Stimulated activated effector memory CD8-positive, alpha-beta T cell treated with anti-CD3 and anti-CD28 coated beads, Interleukin-12 subunit alpha, Interleukin-12 subunit beta, amount 100 ng/mL, for 72 hours (primary cell): ENCODE measurements at regions not wholly inside any gene's neighbourhood (a gene's known extent, or its start where the extent isn't known, plus 50 kb on each side); places are given as distances from the start of the nearest gene placed in this dataset.
"Not testable (repeated sequence)": the region's sequence is repeated elsewhere in the genome, so short reads cannot be mapped to it uniquely, and the experiment has no call there.

Experiments used
- ATAC-seq: fragments of 150-1000 bp; cut with Tn5 transposase; 2 replicates; pipeline ENCODE4 v1.10.0; 2021
- DNase-seq, 2 donors: peaks; one replicate each; pipeline ENCODE4 v3.0.0; 2021 to 2022; ENCODE audit warnings: low spot score in 2 of 2
- H3K27ac Mint-ChIP-seq: one replicate; pipeline ENCODE4 v1.8.0; 2022; ENCODE audit warnings: mild to moderate bottlenecking, mixed read lengths
- H3K36me3 Mint-ChIP-seq: one replicate; pipeline ENCODE4 v1.8.0; 2022; ENCODE audit warnings: mild to moderate bottlenecking, mixed read lengths
- H3K4me1 Mint-ChIP-seq: one replicate; pipeline ENCODE4 v1.8.0; 2022; ENCODE audit warnings: mixed read lengths
- H3K4me3 Mint-ChIP-seq: one replicate; pipeline ENCODE4 v1.8.0; 2022; ENCODE audit warnings: mild to moderate bottlenecking, mixed read lengths
- H3K9me3 Mint-ChIP-seq: one replicate; pipeline ENCODE4 v1.8.0; 2022; ENCODE audit warnings: mixed read lengths

DNA sequence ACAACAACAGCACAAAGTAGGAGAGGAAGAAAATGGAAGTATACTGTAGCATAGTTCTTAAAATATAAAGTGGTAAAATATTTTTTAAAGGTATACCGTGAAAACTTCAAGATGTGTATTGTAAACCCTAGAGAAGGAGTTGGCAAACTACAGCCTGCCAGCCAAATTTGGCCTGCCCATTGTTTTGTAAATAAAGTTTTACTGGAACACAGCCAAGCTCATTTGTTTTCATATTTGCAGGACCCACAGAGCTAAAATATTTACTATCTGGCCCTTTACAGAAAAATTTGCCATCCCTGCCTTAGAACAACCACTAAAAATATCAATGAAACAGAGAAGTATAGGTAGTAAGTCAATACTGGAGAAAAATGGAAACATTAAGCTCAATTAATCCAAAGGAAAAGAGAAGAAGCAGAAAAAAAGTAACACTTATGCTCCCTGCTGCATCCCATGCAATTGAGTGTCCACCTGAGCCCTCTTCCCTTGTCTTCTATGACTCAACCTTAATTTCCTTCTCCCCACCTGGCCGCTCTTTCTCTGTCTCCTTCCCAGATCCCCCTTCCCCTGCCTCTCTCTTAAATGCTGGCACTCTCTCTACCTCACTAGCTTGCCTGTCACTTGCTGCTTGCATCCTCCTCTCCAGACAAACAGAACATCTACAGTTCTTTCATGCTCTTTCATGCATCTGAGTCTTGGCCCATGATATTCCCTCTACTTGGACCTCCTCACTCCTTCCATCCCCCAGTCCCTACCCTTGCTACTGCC lies 50.6 kb upstream of the FER start:
- ATAC-seq = no peak
- no peaks in the 10 kb centered on the region for H3K9me3 Mint-ChIP-seq
- no peak overlapping the region for H3K4me3 Mint-ChIP-seq
- H3K36me3 Mint-ChIP-seq = no peaks in the 10 kb centered on the region
- no peak for DNase-seq
- H3K27ac Mint-ChIP-seq = no peak overlapping the region
- H3K4me1 Mint-ChIP-seq = no peaks in the 10 kb centered on the region

DNA sequence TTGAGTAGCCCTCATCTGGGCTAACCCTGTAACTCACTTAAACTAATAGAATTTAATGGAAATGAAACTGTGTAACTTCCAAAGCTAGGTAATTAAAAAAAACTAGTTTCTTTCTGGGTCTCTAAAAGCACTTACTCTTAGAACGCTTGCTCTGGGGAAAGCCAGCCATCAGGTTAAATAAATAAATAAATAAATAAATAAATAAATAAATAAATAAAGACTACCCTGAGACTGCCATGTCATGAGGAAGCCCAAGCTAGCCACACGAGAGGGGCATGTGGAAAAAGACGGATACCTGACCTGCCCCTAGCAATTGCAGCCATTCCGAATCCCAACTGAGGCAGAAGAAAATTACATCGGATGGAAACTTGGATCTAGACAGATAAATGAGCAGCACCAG lies 51.3 kb upstream of the FER start:
- no peak for ATAC-seq
- no peak overlapping the region for H3K27ac Mint-ChIP-seq
- no peaks in the 10 kb centered on the region for H3K36me3 Mint-ChIP-seq
- no peak overlapping the region for H3K4me3 Mint-ChIP-seq
- DNase-seq = no peak
- no peaks in the 10 kb centered on the region for H3K4me1 Mint-ChIP-seq
- no peaks in the 10 kb centered on the region for H3K9me3 Mint-ChIP-seq

- Mint-ChIP-seq H3K9me3 (no peaks in the 10 kb centered on the region), H3K4me1 (no peaks in the 10 kb centered on the region), H3K4me3 (no peak overlapping the region), H3K27ac (no peak overlapping the region), H3K36me3 (no peaks in the 10 kb centered on the region)
- ATAC-seq (no peak), DNase-seq (no peak)
Observed at GRCh38 chr5:108688485-108688884, 59.2 kb upstream of the FER start.

- Mint-ChIP-seq H3K36me3 (no peaks in the 10 kb centered on the region), H3K9me3 (no peaks in the 10 kb centered on the region), H3K4me1 (no peaks in the 10 kb centered on the region), H3K4me3 (no peak overlapping the region), H3K27ac (no peak overlapping the region)
- DNase-seq = no peak
- no peak for ATAC-seq
Observed at GRCh38 chr5:108687595-108688200, 60.0 kb upstream of the FER start.

GRCh38 chr5:108686676-108687075 lies 61.0 kb upstream of the FER start:
- Mint-ChIP-seq H3K27ac (no peak overlapping the region), H3K9me3 (no peaks in the 10 kb centered on the region), H3K4me1 (no peaks in the 10 kb centered on the region), H3K4me3 (no peak overlapping the region), H3K36me3 (no peaks in the 10 kb centered on the region)
- DNase-seq = no peak
- ATAC-seq = no peak

GRCh38 chr5:108685448-108686216 lies 62.1 kb upstream of the FER start:
- H3K9me3 Mint-ChIP-seq, H3K27ac Mint-ChIP-seq, H3K4me3 Mint-ChIP-seq, H3K4me1 Mint-ChIP-seq, DNase-seq, ATAC-seq, H3K36me3 Mint-ChIP-seq: not testable (repeated sequence)

DNA sequence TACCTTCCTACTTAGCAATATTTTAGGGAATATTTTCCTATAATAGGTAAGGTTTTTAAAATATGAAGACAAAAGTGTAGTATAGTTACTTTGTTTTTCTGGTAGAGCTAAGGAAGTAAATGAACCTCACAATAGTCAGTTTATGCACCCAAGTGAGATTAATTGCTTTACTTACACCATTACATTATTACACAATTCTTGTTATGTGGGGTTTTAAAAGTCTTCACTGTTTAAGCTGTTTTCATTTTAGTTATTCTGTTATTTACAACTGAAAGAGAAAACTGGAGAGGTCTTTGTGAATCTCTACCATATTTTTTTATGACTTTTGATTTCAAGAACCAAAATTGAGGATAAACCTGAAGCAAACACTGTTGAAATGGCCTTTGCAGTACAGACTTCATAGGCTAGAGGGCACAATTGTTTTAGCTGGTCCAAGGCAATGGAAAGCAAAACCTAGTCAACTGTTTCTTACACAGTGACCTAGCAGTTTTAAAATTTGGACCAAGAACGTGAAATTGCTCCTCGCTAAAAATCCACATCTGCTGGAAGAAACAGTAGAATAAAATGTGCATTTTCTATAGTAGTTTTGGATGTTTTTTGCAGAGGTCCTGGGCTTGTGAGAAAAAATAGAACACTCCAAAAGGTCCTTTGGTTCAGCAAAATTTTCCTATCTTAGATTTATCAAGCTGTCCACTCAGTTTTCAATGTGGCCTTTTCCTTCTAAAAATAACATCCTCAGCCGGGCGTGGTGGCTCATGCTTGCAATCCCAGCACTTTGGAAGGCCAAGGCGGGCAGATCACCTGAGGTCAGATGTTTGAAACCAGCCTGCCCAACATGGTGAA lies 66.4 kb upstream of the FER start:
- Mint-ChIP-seq H3K4me3 (no peak overlapping the region), H3K36me3 (no peaks in the 10 kb centered on the region), H3K9me3 (no peaks in the 10 kb centered on the region), H3K27ac (no peak overlapping the region), H3K4me1 (no peaks in the 10 kb centered on the region)
- DNase-seq (peak in 1 of 2 donors; percentile 5), ATAC-seq (peak; percentile 65)

GRCh38 chr5:108678091-108678490 lies 69.6 kb upstream of the FER start:
- Mint-ChIP-seq H3K4me3 (no peak overlapping the region), H3K36me3 (no peaks in the 10 kb centered on the region), H3K9me3 (no peaks in the 10 kb centered on the region), H3K4me1 (no peaks in the 10 kb centered on the region), H3K27ac (no peak overlapping the region)
- no peak for DNase-seq
- ATAC-seq = no peak

DNA sequence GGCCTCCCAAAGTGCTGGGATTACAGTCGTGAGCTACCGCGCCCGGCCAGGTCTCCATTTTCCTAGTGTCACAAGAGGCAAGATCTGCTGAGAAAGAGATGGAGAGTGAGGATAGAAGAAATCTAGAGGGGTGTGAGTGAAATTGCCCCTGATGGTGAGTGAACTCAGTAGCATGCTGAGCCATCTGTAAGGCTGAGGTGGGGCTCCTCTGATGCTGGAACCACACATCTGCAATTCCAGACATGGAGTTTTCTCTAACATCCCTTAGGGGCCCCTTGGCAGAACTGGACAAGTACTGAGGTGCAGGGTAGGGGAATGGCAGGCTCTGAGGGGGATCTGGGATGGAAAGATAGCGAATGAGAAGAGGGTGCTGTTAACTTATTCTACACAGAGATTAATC lies 72.0 kb upstream of the FER start:
- ATAC-seq (no peak), DNase-seq (no peak)
- H3K4me1 Mint-ChIP-seq = no peaks in the 10 kb centered on the region
- no peak overlapping the region for H3K4me3 Mint-ChIP-seq
- H3K36me3 Mint-ChIP-seq = no peaks in the 10 kb centered on the region
- no peak overlapping the region for H3K27ac Mint-ChIP-seq
- no peaks in the 10 kb centered on the region for H3K9me3 Mint-ChIP-seq

DNA sequence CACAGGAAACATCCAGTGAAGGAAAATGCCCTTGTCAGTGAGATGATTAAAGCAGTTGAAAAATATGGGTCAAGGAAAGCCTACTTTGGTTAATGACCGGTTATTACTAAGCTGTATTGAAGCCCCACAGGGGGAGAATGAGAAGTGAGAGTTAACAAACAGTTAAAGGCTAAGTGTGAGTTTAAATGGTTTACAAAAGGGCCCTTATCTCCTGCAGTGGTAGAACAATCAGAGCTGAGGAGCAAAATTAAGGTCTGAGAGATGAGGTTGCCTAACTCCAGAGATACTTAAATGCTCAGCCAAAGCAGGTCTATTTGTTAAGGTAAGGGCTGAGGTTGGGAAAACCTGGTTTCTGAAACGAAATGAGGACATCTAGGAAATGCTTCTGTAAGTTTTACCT lies 75.1 kb upstream of the FER start:
- no peak for ATAC-seq
- no peak for DNase-seq
- H3K36me3 Mint-ChIP-seq = no peaks in the 10 kb centered on the region
- H3K4me3 Mint-ChIP-seq = no peak overlapping the region
- H3K9me3 Mint-ChIP-seq = no peaks in the 10 kb centered on the region
- H3K27ac Mint-ChIP-seq = no peak overlapping the region
- no peaks in the 10 kb centered on the region for H3K4me1 Mint-ChIP-seq

- ATAC-seq (no peak), DNase-seq (no peak)
- Mint-ChIP-seq H3K4me1 (no peaks in the 10 kb centered on the region), H3K27ac (no peak overlapping the region), H3K9me3 (no peaks in the 10 kb centered on the region), H3K4me3 (no peak overlapping the region), H3K36me3 (no peaks in the 10 kb centered on the region)
Observed at GRCh38 chr5:108670591-108671289, 77.0 kb upstream of the FER start.

GRCh38 chr5:108669462-108669861 lies 78.2 kb upstream of the FER start:
- no peaks in the 10 kb centered on the region for H3K36me3 Mint-ChIP-seq
- H3K4me3 Mint-ChIP-seq = no peak overlapping the region
- ATAC-seq = no peak
- no peaks in the 10 kb centered on the region for H3K4me1 Mint-ChIP-seq
- no peaks in the 10 kb centered on the region for H3K9me3 Mint-ChIP-seq
- H3K27ac Mint-ChIP-seq = no peak overlapping the region
- DNase-seq = no peak

GRCh38 chr5:108661590-108662219 lies 86.0 kb upstream of the FER start:
- DNase-seq = no peak
- Mint-ChIP-seq H3K9me3 (no peaks in the 10 kb centered on the region), H3K36me3 (no peaks in the 10 kb centered on the region), H3K27ac (no peak overlapping the region), H3K4me1 (no peaks in the 10 kb centered on the region), H3K4me3 (no peak overlapping the region)
- ATAC-seq = no peak

DNA sequence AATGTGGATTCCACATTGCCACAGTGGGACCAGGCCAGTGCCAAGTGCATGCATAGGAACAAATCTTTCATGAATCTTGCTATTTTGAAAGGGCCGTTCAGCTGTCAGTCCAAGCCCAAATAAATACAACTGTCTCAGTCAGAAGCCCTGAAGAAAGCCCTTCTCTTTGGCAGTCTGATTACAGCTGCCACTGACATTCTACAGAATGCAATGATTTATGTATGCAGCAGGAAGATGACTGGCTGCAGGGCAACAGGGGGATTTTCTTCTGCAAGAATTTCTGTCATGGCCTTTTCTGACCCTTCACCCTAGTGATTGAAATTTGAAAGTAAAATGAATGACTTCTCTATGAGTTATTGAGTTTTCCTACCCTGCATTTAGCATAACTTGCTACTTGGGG lies 86.7 kb upstream of the FER start:
- DNase-seq = no peak
- Mint-ChIP-seq H3K9me3 (no peaks in the 10 kb centered on the region), H3K27ac (no peak overlapping the region), H3K4me3 (no peak overlapping the region), H3K4me1 (no peaks in the 10 kb centered on the region), H3K36me3 (no peaks in the 10 kb centered on the region)
- no peak for ATAC-seq
